ENCODE measurements at regions not wholly inside any gene's neighbourhood (a gene's known extent, or its start where the extent isn't known, plus 50 kb on each side); places are given as distances from the start of the nearest gene placed in this dataset.
"Not testable (repeated sequence)": the region's sequence is repeated elsewhere in the genome, so short reads cannot be mapped to it uniquely, and the experiment has no call there.

DNA sequence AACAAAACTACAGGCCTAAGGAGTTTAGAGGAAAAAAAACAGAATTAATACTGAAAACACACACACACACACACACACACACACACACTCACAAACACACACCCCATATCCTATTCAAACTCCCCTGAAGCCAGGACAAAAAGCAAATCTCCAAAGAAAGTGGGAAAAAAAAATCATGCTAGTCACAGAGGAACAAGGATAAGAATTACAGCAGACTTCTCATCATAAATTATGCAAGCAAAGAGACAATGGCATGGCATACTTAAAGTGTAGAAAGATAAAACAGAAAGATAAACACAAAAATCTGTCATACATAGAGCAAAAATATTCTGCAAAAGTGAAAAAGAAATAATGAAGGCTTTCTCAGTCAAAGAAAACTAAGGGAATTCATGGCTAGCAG is 63.9 kb upstream of the CDC14C start:
- H3K27me3 Mint-ChIP-seq; POLR2A ChIA-PET; H3K36me3 Mint-ChIP-seq; H3K27ac Mint-ChIP-seq; H3K4me3 Mint-ChIP-seq; H3K4me1 Mint-ChIP-seq; ATAC-seq (ENCODE audit: low read depth); DNase-seq: not testable (repeated sequence)
- H3K9me3 Mint-ChIP-seq = peaks cover 11% of the 10 kb centered on the region

DNA sequence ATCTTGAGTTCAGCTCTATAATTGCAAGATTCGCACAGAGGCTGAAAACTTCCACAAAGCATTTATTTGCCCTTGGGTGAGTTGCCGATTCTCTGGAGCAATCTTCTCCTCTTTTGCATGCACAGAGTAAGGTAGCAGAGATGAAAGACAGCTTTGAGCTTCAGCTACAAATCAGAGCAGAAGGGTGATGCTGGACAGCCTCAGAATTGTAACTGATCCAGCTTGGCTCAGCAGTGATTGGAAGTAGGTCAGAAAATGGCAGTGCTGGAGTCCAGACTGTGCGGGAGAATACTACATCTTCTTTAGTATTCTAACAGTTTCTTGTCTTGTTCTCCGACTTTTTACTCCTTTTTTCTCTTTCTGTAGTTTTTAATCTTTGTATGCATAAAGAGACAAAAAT is 55.4 kb upstream of the CDC14C start:
- DNase-seq (no peak), ATAC-seq (ENCODE audit: low read depth) (no peak)
- no peak overlapping the region for H3K4me3 Mint-ChIP-seq
- no peaks in the 10 kb centered on the region for H3K4me1 Mint-ChIP-seq
- no peaks in the 10 kb centered on the region for H3K36me3 Mint-ChIP-seq
- H3K27me3 Mint-ChIP-seq = no peaks in the 10 kb centered on the region
- no peak overlapping the region for H3K27ac Mint-ChIP-seq
- peaks cover 2% of the 10 kb centered on the region for H3K9me3 Mint-ChIP-seq
- POLR2A ChIA-PET = no interaction called here

DNA sequence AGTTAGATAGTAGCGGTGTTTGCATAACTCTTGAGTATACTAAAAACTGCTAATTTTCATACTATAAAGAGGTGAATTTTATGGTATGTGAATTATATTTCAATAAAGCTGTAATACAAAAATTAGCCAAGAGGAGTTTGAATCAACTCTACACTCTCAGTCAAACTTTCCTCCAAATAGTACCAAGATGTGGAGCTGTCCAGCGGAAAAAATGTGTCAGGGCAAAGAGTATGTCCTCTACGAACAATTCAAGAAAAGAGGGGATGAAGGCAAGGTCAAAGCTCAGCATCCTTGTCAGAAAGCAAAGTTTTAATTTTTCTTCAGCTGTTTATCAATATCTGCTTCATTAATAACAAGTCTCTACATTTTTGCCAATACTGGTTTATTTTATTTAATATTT is 51.8 kb upstream of the CDC14C start:
- no peaks in the 10 kb centered on the region for H3K4me1 Mint-ChIP-seq
- no peak for ATAC-seq (ENCODE audit: low read depth)
- no peak overlapping the region for H3K27ac Mint-ChIP-seq

More for the DNA sequence above, 51.8 kb upstream of the CDC14C start:
- no peak for DNase-seq
- no peaks in the 10 kb centered on the region for H3K36me3 Mint-ChIP-seq
- H3K4me3 Mint-ChIP-seq = no peak overlapping the region
- POLR2A ChIA-PET = no interaction called here
- no peaks in the 10 kb centered on the region for H3K9me3 Mint-ChIP-seq
- H3K27me3 Mint-ChIP-seq = no peaks in the 10 kb centered on the region

Measured in activated naive CD8-positive, alpha-beta T cell treated with anti-CD3 and anti-CD28 coated beads, Interleukin-2, amount 10 ng/mL, durations not matched to agents 7 days and 5 days (primary cell).